NT2/D1 (cell line): ENCODE measurements at regions not wholly inside any gene's neighbourhood (a gene's known extent, or its start where the extent isn't known, plus 50 kb on each side); places are given as distances from the start of the nearest gene placed in this dataset.

Experiments
- SUZ12 ChIP-seq: IDR thresholded peaks from 2 replicates; pipeline ENCODE4 v1.6.1; 2011; ENCODE audit not compliant: insufficient read length, insufficient read depth; ENCODE audit errors: extremely low read depth
- ZNF274 ChIP-seq: IDR thresholded peaks from 2 replicates; pipeline ENCODE4 v1.6.1; 2011; ENCODE audit warnings: mild to moderate bottlenecking, low read depth, low read length

DNA sequence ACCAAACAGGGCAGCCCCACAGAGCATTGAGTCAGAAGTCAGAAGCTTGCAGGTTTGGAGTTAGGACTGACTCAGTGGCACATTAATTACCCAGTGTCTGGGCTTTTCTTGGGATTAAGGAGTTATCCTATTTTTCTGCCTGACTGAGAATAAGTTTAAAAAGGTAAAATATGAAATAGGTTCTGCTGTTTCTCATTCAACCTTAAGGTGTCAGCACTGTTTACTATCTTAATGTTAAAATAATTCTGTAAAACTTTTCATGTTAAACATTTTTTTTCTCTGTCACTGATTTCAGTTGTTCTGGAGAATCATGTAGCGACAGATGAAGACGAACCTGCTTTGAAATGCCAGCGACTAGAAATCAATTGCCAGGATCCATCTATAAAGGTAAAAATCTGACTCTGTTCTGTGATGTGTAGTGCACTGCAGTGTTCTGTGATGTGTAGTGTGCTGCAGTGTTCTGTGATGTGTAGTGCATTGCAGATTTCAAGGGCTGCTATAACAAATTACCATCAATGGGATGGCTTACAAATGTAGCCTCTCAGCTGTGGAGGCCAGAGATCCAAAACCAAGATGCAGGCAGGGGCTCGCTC, 128.0 kb downstream of the LAT start:
- TF ChIP-seq SUZ12: no peak
- TF ChIP-seq ZNF274: no peak
